Stimulated activated CD8-positive, alpha-beta memory T cell treated with anti-CD3 and anti-CD28 coated beads, Interleukin-15, amount 100 ng/mL, for 4 hours (primary cell): ENCODE measurements at regions not wholly inside any gene's neighbourhood (a gene's known extent, or its start where the extent isn't known, plus 50 kb on each side); places are given as distances from the start of the nearest gene placed in this dataset.
"Not testable (repeated sequence)": the region's sequence is repeated elsewhere in the genome, so short reads cannot be mapped to it uniquely, and the experiment has no call there.

Source experiments
- DNase-seq, 2 donors: peaks; one replicate each; pipeline ENCODE4 v3.0.0-alpha.2; 2020; ENCODE audit warnings: low read depth in 2 of 2

DNA sequence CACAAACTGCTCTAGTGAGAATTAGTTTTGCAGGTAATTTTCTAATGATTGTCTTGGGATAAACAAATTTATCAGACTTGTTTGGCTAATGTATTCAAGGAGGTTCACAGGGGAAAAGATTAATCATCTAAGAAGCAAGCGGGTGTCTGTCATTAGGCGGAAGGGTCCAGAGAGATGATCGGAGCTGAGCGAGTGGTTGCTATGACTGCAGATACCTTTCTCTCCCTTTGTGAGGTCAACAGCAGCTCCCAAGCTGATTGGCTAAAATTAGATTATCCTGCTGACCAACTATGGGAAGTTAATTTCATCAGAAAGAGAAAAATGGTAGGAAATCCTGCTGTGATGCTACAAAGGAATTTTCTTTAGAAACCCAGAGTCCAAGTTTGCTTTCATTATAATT is 276.0 kb downstream of the SOX2 start:
- DNase-seq, result no peak

- DNase-seq, result no peak
These were observed 287.1 kb downstream of the SOX2 start for GRCh38 chr3:181998828-181999227.

GRCh38 chr3:181999314-181999713 is 287.6 kb downstream of the SOX2 start:
- DNase-seq, result no peak

DNA sequence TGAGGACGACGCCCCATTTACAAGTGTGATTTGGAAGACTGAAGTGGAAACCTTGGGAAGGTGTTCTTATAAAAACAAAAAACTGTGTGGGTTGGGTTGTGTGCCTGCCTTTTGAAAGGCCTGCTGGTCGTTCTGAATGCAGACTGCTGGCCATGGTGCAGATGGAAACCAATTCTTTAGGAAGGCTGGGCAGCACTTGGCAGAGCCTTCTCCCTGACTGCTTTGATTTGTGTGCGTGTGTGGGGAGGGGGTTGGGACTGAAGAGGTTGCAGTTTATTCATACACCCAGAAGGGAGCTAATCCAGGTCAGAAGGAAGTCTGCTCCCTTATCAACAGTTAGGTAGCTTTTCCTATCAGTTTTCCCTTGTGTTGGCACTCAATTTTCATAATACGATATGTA is 288.7 kb downstream of the SOX2 start:
- DNase-seq, result no peak

DNA sequence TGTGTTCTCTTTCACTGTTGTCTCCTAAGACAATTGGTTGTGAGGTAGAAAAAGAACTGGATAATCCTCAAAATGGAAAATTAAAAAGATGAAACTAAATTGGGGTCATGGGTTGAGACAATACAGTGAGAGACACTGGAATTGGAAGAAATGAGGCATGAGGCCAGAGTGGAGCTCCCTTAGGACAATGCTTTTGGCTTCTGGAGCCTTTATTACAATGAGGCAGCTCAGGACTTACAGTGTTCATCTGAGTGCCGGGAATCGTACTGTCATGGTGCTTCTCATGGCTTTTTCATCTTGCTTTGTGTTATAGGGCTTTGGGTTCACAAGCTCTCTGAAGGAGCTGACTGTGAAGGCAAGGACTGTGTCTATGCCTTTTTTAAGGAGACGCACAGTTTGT is 293.5 kb downstream of the SOX2 start:
- no peak for DNase-seq

GRCh38 chr3:182005701-182006100 is 294.0 kb downstream of the SOX2 start:
- DNase-seq, result no peak

DNA sequence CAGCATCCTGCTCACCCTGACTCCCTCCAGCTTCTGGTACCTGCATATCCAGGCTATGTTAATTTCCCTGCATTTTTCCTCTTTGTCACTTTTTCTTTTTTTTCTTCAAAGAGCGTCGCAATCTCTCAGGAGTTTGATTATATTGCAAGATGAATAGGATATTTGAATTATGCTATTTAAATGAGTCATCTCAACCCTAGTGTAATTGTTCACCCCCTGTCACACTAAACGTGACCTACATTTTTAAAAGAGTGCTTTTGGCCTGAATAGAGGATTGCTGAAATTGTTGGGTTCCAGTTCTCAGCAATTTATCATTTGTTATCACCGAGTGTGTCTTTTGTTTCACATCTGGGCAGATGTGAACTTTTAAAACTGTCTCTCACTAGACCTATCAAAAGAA is 294.7 kb downstream of the SOX2 start:
- DNase-seq, result no peak

GRCh38 chr3:182007441-182007840 is 295.7 kb downstream of the SOX2 start:
- DNase-seq, result no peak

DNA sequence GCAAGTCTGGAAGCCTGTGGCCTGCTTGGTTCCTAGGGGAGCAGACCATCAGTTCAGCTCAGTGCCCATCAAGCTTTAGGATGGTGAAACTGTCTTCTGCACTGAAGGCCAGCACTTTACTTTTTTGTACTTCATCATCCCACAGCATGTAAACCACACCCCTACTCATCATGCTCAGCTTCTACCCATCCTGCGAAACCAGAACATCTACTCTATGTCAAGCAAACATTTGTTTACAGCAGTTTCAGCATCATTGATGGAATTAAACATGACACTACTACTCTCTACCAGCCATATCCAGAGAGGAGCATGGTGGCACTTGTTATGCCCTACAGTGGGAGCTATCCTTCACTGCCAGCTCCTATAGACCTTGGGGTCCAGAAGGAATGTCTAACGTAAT is 306.6 kb downstream of the SOX2 start:
- no peak for DNase-seq

DNA sequence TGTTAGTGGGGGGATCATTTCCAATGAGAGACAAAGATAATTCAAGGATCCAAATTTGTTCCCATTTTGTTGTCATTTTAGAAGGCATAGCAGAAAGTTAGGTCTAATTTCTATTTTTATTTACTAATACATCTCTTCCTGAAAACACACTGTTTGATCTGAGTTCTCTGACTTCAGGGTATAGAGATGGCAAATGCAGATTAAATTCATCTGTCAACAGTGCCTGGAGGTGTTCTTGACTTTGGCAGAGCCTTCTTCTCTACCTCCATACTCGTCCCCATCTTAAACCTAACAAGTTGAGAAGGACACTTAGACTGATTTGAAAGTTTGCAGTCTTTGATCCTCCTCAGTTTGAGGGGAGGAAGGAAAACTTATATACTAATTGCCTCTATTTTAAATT is 308.2 kb downstream of the SOX2 start:
- DNase-seq, result no peak

- DNase-seq, result no peak
These were observed 312.1 kb downstream of the SOX2 start for GRCh38 chr3:182023843-182024242.

DNA sequence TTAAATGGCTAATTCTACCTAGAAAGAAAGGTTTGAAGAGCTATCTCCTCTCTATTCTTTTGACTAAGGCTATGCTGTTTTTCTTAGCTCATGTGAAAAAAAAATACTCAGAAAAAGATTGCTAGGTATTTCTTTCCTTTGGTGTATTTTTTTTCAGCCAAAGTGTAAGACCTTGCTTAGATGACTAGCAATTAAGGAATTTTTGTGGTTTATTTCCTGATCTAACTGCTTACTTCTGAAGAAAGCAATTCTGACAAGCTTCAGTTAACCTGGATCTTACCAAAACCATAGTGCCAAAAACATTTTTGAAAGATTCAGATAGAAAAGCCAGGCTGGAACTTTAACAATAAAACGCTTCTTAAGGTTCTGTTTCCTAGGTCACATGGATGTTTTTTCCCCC is 315.6 kb downstream of the SOX2 start:
- no peak for DNase-seq

DNA sequence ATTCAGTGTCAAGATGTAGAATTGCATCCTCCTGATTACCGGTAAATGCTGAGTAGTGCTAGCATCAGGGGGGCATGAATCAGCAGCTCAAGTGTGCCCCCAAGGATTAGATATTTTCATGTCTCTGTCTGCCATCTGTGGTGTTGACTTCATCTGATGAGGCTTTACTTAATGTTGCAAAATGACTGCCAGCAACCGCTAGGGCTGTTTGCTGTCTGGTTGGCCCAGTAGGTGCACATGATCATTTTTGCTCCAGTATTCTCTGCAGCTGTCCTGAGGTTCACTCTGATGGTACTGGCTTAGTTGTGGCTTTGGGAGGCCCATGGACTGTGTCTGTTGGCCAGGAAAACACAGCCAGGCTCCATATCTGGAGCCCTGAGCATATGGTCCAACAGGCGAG is 316.4 kb downstream of the SOX2 start:
- no peak for DNase-seq

- DNase-seq, result not testable (repeated sequence)
These were observed 322.5 kb downstream of the SOX2 start for GRCh38 chr3:182034231-182034630.

- DNase-seq, result no peak
These were observed 323.6 kb downstream of the SOX2 start for GRCh38 chr3:182035324-182035723.

DNA sequence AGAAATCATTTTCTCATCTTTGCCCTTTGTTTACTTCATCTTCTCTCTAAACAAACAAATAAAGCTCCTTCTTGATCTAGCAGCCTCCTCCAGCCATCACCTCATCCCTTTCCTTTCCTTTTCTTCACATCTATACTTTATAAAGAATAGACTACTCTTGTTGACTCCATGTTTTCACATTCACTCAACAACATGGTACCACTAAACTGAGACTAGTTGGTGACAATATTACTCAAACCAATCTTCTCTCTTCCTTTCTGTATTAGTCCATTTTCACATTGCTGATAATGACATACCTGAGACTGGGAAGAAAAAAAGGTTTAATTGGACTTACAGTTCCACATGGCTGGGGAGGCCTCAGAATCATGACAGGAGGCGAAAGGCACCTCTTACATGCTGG is 324.7 kb downstream of the SOX2 start:
- no peak for DNase-seq

- DNase-seq, result no peak
These were observed 330.1 kb downstream of the SOX2 start for GRCh38 chr3:182041668-182042291.

DNA sequence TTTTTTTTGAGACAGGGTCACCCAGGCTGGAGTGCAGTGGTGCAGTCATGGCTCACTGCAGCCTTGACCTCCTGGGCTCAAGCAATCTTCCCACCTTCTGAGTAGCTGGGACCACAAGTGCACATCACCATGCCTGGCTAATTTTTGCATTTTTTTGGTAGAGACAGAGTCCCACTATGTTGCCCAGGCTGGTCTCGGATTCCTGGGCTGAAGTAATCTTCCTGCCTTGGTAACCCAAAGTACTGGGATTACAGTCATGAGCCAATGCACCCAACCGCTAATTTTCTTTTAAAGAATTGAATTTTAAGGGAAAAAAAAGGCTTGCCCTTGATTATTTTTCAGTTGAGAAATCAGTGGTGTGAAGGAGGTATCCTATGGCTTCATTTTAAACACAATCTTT is 334.0 kb downstream of the SOX2 start:
- no peak for DNase-seq

- no peak for DNase-seq
These were observed 334.5 kb downstream of the SOX2 start for GRCh38 chr3:182046166-182046764.

GRCh38 chr3:182050932-182051331 is 339.2 kb downstream of the SOX2 start:
- no peak for DNase-seq

DNA sequence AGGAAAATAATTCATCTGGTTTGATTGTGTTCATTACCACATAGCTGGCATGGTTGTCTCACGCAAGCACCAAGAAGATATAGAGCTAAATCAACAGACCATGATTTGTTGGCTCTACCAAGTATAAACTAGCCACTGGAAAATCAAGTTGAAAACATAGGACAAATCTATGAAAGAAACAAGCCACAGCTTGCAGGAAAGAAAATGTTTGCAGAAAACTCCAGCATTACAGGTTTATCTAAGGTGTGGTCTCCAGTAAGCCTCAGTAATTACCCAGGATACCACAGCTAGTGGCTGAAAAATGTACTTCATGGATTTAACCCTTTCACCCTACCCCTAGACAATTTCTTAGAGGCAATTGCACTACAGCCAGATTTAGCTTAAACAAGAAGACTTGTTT is 340.6 kb downstream of the SOX2 start:
- no peak for DNase-seq

GRCh38 chr3:182052757-182053156 is 341.0 kb downstream of the SOX2 start:
- no peak for DNase-seq

GRCh38 chr3:182058488-182058887 is 346.8 kb downstream of the SOX2 start:
- DNase-seq, result no peak

DNA sequence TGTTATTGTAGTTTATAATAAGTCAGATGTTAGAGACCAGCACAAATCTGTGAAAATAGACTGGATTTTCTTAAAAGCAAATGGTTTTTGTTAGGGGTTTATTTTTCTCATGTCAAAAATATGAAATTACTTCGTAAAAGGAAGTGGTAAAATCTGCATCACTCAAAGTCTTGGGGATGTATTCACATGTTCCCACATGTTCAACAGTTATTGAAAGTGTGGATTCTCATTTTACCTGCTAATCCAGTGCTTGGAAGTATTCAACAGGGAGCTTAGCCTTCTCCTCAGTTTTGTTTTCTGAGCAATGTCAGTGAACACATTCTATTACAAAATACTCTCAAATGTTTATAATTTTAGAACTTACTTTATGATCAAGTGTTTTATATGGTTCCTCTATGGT is 352.0 kb downstream of the SOX2 start:
- DNase-seq, result no peak
